Kidney (tissue), 13 donors: ENCODE measurements at regions not wholly inside any gene's neighbourhood (a gene's known extent, or its start where the extent isn't known, plus 50 kb on each side); places are given as distances from the start of the nearest gene placed in this dataset.

Experiments
- DNase-seq, 5 donors: peaks; one replicate each; pipeline ENCODE4 v3.0.0-alpha.2; 2013 to 2020
- FAIRE-seq: peaks from 2 replicates; lab custom pipeline; 2012; peaks lifted over from hg19 to GRCh38; lab: Jason Lieb, UNC
- H3K27ac ChIP-seq, 2 donors: one replicate each; pipeline ENCODE4 v1.7.0; 2013; ENCODE audit warnings: low read depth in 2 of 2, low read length in 2 of 2, inconsistent platforms in 1 of 2
- H3K27me3 ChIP-seq: one replicate; pipeline ENCODE4 v1.7.1; 2013; ENCODE audit warnings: low read length, inconsistent platforms; ENCODE audit not compliant: control insufficient read depth, insufficient read depth
- H3K36me3 ChIP-seq, 3 donors: one replicate each; pipeline versions ENCODE4 v1.7.0 to v1.7.1; 2013; ENCODE audit warnings: low read length in 3 of 3, control low read depth in 1 of 3, inconsistent platforms in 1 of 3; ENCODE audit not compliant: insufficient read depth in 3 of 3, control insufficient read depth in 2 of 3
- H3K4me1 ChIP-seq, 3 donors: one replicate each; pipeline versions ENCODE4 v1.7.0 to v1.7.1; 2013; ENCODE audit warnings: low read length in 3 of 3, inconsistent platforms in 1 of 3, low read depth in 1 of 3; ENCODE audit not compliant: control insufficient read depth in 2 of 3, insufficient read depth in 2 of 3
- H3K4me3 ChIP-seq, 3 donors: one replicate each; pipeline versions ENCODE4 v1.7.0 to v1.8.1; 2013; ENCODE audit warnings: low read length in 3 of 3, control low read depth in 1 of 3, inconsistent platforms in 1 of 3
- H3K9ac ChIP-seq, 3 donors: one replicate each; pipeline versions ENCODE4 v1.7.0 to v1.7.1; 2013; ENCODE audit warnings: low read length in 3 of 3, control low read depth in 1 of 3, inconsistent platforms in 1 of 3
- H3K9me3 ChIP-seq, 3 donors: one replicate each; pipeline versions ENCODE4 v1.7.0 to v1.7.1; 2013; ENCODE audit warnings: low read length in 3 of 3, control low read depth in 1 of 3, inconsistent platforms in 1 of 3; ENCODE audit not compliant: control insufficient read depth in 2 of 3, insufficient read depth in 1 of 3
- CTCF ChIP-seq: IDR thresholded peaks from 3 replicates; pipeline ENCODE4 v1.5.1; 2012; ENCODE audit warnings: mild to moderate bottlenecking, moderate library complexity, borderline replicate concordance; ENCODE audit not compliant: insufficient read depth; ENCODE audit errors: extremely low read depth
- intact Hi-C: fragments of 100-400 bp; cut with DNase I; formaldehyde crosslinking; loops from one replicate; pipeline ENCODE4 v1.11.1; 2022
- donor health status: control.
- donor health status: control.
- donor health status: control.
- donor health status: control.
- donor health status: control.
- donor health status: DM: yes; HTN: yes; CAD: no.
- donor health status: Normal renal cell carcinoma (clear cell type).

GRCh38 chr6:40955178-40955545, 83.9 kb downstream of the UNC5CL start:
- no peak for TF ChIP-seq CTCF

GRCh38 chr6:40954446-40955177, 84.4 kb downstream of the UNC5CL start:
- H3K4me1 ChIP-seq: no peaks in the 10 kb centered on the region
- no peak overlapping the region for H3K27ac ChIP-seq
- intact Hi-C loops: no loop called here
- H3K36me3 ChIP-seq: no peaks in the 10 kb centered on the region
- H3K4me3 ChIP-seq: no peak overlapping the region
- H3K27me3 ChIP-seq: no peaks in the 10 kb centered on the region
- no peak overlapping the region for H3K9ac ChIP-seq
- FAIRE-seq (no peak), DNase-seq (no peak)
- TF ChIP-seq CTCF: no peak
- H3K9me3 ChIP-seq: no peaks in the 10 kb centered on the region

More at GRCh38 chr6:40955178-40955545, 83.9 kb downstream of the UNC5CL start:
- DNase-seq: no peak
- H3K9me3 ChIP-seq: no peaks in the 10 kb centered on the region
- H3K27ac ChIP-seq: no peak overlapping the region
- no peak overlapping the region for H3K4me3 ChIP-seq
- no peaks in the 10 kb centered on the region for H3K4me1 ChIP-seq
- intact Hi-C loops: no loop called here
- no peaks in the 10 kb centered on the region for H3K27me3 ChIP-seq
- no peak for FAIRE-seq
- H3K9ac ChIP-seq: no peak overlapping the region
- no peaks in the 10 kb centered on the region for H3K36me3 ChIP-seq

- no peak for FAIRE-seq
- DNase-seq: no peak
- Histone ChIP-seq H3K27me3 (no peaks in the 10 kb centered on the region), H3K27ac (no peak overlapping the region), H3K4me3 (no peak overlapping the region), H3K9me3 (no peaks in the 10 kb centered on the region), H3K36me3 (no peaks in the 10 kb centered on the region), H3K4me1 (no peaks in the 10 kb centered on the region), H3K9ac (no peak overlapping the region)
- intact Hi-C loops: no loop called here
- TF ChIP-seq CTCF: no peak
These were observed 85.5 kb downstream of the UNC5CL start for GRCh38 chr6:40953486-40953885.
